Colonic mucosa (tissue), 4 donors: ENCODE measurements at regions not wholly inside any gene's neighbourhood (a gene's known extent, or its start where the extent isn't known, plus 50 kb on each side); places are given as distances from the start of the nearest gene placed in this dataset.

ENCODE experiments used
- DNase-seq: peaks from one replicate; pipeline ENCODE4 v3.0.0-alpha.2; 2020
- H3K27ac ChIP-seq: fragments of 200-600 bp; one replicate; pipeline ENCODE4 v1.8.0; 2021
- H3K27me3 ChIP-seq: fragments of 200-600 bp; one replicate; pipeline ENCODE4 v1.8.0; 2021
- H3K36me3 ChIP-seq: fragments of 200-600 bp; one replicate; pipeline ENCODE4 v1.8.0; 2021
- H3K4me1 ChIP-seq: fragments of 200-600 bp; one replicate; pipeline ENCODE4 v1.8.0; 2021; ENCODE audit warnings: mild to moderate bottlenecking
- H3K4me3 ChIP-seq: fragments of 200-600 bp; one replicate; pipeline ENCODE4 v1.8.0; 2021
- H3K9ac ChIP-seq, 2 donors: one replicate each; pipeline ENCODE4 v1.7.0; 2013; ENCODE audit warnings: control low read depth in 2 of 2, low read depth in 2 of 2, low read length in 2 of 2
- H3K9me3 ChIP-seq: fragments of 200-600 bp; one replicate; pipeline ENCODE4 v1.8.0; 2021
- intact Hi-C: fragments of 100-400 bp; cut with DNase I; formaldehyde crosslinking; loops from one replicate; pipeline ENCODE4 v1.14.1; 2022
- TF ChIP-seq, protein P1 (sequence below): fragments of 200-600 bp; IDR thresholded peaks from one replicate; pipeline ENCODE4 v1.8.0; 2022; ENCODE audit warnings: antibody characterized with exemption, mild to moderate bottlenecking
- donor health status: healthy.
- donor health status: DM: no; HTN: no; CAD: no.
- donor health status: DM: no; HTN: no; CAD: no.

DNA sequence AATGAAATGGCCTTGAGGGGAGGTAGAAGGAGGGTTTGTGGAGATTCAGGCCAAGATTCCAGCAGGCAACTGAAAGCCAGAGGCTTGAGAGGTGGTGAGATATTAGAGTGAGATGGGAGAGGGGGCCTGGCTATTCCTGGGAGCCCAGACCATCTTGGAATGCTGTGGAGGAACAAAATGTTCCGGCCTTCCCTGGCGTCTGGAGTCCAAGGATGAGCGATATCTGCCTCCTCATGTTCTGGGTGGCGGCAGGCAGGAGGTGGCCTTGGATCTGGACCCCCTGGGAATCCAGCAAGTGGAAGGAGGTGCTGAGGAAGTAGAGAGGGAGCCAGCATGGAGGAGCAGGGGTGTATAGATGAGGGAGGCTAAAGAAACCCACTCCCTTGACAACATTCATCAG is 335.9 kb downstream of the CYP26B1 start:
- Histone ChIP-seq H3K4me1 (no peaks in the 10 kb centered on the region), H3K27me3 (no peaks in the 10 kb centered on the region), H3K9me3 (no peaks in the 10 kb centered on the region), H3K4me3 (no peak overlapping the region), H3K27ac (no peak overlapping the region), H3K9ac (no peak overlapping the region), H3K36me3 (no peaks in the 10 kb centered on the region)
- TF ChIP-seq, protein P1, sequence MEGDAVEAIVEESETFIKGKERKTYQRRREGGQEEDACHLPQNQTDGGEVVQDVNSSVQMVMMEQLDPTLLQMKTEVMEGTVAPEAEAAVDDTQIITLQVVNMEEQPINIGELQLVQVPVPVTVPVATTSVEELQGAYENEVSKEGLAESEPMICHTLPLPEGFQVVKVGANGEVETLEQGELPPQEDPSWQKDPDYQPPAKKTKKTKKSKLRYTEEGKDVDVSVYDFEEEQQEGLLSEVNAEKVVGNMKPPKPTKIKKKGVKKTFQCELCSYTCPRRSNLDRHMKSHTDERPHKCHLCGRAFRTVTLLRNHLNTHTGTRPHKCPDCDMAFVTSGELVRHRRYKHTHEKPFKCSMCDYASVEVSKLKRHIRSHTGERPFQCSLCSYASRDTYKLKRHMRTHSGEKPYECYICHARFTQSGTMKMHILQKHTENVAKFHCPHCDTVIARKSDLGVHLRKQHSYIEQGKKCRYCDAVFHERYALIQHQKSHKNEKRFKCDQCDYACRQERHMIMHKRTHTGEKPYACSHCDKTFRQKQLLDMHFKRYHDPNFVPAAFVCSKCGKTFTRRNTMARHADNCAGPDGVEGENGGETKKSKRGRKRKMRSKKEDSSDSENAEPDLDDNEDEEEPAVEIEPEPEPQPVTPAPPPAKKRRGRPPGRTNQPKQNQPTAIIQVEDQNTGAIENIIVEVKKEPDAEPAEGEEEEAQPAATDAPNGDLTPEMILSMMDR, result no peak
- intact Hi-C loops, result no loop called here
- DNase-seq, result no peak

DNA sequence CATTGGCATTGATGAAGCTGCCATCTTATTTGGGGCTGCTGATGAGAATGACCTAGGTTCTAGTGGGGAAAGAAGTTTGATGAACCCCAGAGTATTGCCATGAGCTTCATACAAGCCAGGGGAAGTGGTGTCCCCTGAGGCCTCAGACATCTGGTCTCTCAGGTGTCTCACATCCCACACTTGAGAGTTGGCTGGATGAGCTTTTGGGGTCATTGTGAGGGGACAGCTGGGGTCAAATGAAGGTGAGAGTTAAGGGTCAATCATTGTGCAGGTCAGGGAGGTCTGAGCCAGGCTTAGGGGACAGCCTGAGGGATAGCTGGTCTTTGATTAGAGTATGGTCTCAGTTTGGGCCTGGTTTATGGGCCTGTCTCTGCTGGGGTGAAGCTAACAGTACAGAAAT is 336.5 kb downstream of the CYP26B1 start:
- intact Hi-C loops, result no loop called here
- no peaks in the 10 kb centered on the region for H3K27me3 ChIP-seq
- H3K9ac ChIP-seq, result no peak overlapping the region
- TF ChIP-seq, protein P1, result no peak
- no peaks in the 10 kb centered on the region for H3K9me3 ChIP-seq
- DNase-seq, result no peak
- no peak overlapping the region for H3K4me3 ChIP-seq
- no peaks in the 10 kb centered on the region for H3K4me1 ChIP-seq
- no peaks in the 10 kb centered on the region for H3K36me3 ChIP-seq
- no peak overlapping the region for H3K27ac ChIP-seq

DNA sequence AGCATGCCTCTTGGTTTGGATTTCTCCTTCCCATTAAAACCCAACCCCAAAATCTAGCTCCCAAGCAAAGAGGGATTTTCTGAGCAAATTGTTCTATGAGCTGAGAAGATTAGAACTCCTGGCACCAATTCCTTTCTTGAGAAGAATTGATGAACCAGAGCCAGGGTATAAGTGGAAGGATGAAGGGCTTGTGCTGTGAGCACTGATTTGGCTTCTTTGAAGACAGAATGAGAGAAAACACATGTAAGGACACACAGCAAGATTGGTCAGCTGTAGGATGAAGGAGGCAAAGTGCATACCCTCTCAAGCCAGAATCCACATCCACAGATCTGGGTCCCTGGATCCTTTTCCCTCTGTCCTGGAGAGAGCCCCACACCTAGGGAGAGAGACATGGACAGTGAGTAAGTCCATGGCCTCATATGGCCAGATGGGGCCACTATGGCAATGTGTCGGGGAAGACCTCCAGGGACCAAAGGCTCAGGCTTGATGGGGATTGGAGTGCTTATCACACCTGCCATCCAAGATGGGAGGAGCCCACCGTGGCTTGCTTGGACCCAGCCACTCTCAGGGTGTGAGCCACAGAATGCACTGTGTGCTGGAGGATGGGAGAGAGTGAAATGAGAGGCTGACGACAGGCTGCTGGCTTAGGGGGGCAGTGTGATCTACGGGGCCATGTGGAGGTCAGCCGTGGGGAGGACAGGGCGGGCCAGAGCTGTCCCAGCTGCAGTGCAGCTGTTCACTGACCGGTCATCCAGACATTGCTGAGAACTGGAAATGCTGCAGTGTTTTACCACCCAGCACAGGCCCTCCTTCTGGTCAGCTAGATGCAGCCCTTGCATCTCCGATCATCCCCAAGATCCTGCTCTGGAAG is 339.8 kb downstream of the CYP26B1 start:
- intact Hi-C loops, result loop anchor here (5.0 kb wide), 1 partner anchor 196 kb away; no protein-coding TSS in a partner anchor
- Histone ChIP-seq H3K4me3 (no peak overlapping the region), H3K4me1 (no peaks in the 10 kb centered on the region), H3K36me3 (no peaks in the 10 kb centered on the region), H3K27me3 (no peaks in the 10 kb centered on the region), H3K9me3 (no peaks in the 10 kb centered on the region), H3K27ac (no peak overlapping the region), H3K9ac (no peak overlapping the region)
- DNase-seq, result peak; percentile 30
- TF ChIP-seq, protein P1, result no peak

DNA sequence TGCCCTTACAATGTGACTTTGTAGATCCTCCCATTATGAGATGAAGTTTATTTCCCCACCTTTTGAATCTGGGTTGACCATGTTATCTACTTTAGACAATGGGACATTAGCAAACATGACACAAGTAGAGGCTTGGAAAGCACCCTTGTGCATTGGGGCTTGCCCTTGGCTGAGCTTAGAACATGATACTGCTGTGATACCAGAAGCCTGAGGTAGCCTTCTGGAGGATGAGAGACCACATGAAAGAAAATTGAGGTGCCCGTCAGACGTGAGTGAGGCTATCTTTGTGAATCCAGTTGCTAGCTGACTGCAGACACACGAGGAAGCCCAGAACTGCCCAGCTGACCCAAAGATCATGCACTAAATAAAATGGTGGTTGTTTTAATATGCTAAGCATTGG is 341.2 kb downstream of the CYP26B1 start:
- H3K27ac ChIP-seq, result no peak overlapping the region
- no peaks in the 10 kb centered on the region for H3K27me3 ChIP-seq
- H3K9me3 ChIP-seq, result no peaks in the 10 kb centered on the region
- no peaks in the 10 kb centered on the region for H3K36me3 ChIP-seq
- intact Hi-C loops, result loop anchor here (5.0 kb wide), 1 partner anchor 194 kb away; no protein-coding TSS in a partner anchor
- DNase-seq, result no peak
- no peak overlapping the region for H3K9ac ChIP-seq
- no peak overlapping the region for H3K4me3 ChIP-seq
- H3K4me1 ChIP-seq, result no peaks in the 10 kb centered on the region
- TF ChIP-seq, protein P1, result no peak

DNA sequence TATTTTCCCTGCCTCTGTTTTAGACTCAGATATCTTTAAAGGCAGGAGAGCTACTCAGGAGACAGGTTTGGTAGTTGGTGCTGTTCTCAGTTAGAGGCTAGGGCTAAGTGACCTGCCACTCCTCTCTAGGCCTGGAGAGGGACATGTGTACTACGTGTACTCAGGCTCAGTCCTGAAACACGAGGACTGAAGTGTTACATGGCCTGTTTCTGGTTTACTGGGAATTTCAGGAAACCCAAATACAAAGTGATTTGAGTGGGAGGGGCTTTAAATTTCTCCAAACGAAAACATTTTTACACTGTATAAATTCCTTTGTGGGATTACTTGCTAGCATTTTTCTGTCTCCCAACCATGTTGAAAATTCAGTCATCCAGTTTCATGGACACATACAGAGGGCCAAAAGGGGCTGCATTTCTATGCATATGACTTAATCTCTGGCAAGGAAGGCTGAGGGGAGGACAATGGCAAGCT is 343.3 kb downstream of the CYP26B1 start:
- TF ChIP-seq, protein P1, result no peak
- no peak overlapping the region for H3K4me3 ChIP-seq
- H3K27me3 ChIP-seq, result no peaks in the 10 kb centered on the region
- intact Hi-C loops, result no loop called here
- no peaks in the 10 kb centered on the region for H3K36me3 ChIP-seq
- no peaks in the 10 kb centered on the region for H3K9me3 ChIP-seq
- no peaks in the 10 kb centered on the region for H3K4me1 ChIP-seq
- DNase-seq, result no peak
- no peak overlapping the region for H3K27ac ChIP-seq
- H3K9ac ChIP-seq, result no peak overlapping the region
